ENCODE measurements at regions not wholly inside any gene's neighbourhood (a gene's known extent, or its start where the extent isn't known, plus 50 kb on each side); places are given as distances from the start of the nearest gene placed in this dataset.

DNA sequence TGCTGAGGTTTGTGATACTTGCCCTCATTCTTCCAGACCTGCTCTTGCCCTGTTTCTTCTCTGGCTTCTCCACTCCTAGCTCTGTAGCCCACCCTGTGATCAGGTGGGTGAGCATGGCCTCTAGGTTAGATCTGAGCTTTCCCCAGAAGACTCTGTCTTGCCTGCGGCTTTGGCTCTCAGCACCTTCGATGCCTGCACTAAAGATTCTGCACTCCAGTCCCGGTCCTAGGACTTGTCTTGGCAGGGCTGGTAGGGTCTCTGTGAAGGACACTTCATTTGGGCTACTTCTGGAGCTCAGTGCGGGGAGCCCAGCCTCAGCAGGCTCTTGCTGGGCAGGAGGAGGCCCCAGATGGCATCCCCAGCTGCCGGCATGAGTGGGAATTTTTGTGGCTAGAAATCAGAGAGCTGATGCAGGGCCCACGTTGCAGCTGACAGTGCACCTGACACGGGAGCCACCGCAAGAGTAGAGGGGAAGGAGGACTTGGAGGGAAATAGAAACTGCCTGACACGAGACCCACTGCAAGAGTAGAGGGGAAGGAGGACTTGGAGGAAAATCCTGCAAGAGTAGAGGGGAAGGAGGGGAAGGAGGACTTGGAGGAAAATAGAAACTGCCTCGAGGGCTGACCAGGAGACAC, 226.9 kb upstream of the B3GAT1 start:
- DNase-seq = no peak

DNA sequence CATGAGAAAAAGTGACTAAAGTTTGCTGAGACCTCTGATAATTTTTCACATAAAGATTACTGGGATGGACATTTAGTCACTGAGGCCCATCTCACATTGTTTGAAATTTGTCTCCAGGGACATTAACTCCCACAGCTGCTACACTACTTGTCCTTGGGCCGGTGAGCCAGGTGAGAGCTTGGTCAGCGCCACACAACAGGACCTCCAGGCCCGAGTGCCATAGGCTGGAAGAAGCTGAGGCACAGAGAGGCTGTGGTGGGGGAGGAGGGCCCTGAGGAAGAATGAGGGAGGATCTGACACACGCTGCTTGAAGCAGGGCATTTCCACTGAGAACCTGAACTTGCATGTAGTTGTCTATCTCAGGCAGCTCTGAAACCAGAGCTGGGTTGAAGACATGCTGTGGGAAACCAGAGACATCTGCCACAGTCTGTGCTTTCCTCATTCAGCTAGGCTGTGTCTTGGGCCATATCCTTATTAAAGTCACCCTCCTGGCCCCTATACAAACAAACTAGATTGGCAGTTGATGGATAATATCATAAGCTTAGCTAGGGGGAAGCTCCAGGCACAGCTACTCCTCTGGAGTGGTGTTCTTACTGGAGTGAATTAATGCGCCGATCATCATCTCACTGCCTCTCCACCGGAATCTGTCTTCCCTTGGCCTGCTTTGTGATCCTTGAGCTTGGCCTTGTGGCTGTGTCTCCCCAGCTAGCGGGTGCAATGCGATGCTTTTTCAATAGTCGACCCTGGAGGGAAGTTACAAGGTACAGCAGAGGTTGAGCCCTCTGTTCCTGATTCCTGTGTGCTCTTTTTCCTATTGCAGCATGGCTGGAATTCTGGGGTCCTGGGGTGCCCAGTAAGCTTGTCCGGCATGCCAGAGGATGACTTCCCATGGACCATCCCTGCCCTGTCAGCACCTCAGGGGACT, 225.3 kb upstream of the B3GAT1 start:
- no peak for DNase-seq

DNA sequence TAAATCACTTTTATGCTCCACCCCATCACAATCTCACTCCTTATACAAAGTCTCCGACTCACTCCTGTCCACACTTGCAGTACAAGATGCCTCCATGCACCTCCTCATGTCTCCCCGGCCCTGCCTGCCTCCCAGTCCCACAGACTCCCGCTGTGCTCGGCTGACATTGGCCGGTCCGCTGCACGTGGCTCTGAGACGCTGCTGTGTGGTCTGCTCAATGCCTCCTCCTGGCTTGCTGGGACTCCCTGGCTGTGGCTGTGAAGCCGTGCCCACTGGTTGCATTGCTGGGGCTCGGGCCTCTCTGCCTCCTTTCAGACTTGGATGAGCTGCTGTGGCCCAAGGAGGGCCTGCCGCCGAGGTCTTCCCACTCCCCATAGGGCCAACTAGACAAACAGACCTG, 224.0 kb upstream of the B3GAT1 start:
- DNase-seq = no peak

DNA sequence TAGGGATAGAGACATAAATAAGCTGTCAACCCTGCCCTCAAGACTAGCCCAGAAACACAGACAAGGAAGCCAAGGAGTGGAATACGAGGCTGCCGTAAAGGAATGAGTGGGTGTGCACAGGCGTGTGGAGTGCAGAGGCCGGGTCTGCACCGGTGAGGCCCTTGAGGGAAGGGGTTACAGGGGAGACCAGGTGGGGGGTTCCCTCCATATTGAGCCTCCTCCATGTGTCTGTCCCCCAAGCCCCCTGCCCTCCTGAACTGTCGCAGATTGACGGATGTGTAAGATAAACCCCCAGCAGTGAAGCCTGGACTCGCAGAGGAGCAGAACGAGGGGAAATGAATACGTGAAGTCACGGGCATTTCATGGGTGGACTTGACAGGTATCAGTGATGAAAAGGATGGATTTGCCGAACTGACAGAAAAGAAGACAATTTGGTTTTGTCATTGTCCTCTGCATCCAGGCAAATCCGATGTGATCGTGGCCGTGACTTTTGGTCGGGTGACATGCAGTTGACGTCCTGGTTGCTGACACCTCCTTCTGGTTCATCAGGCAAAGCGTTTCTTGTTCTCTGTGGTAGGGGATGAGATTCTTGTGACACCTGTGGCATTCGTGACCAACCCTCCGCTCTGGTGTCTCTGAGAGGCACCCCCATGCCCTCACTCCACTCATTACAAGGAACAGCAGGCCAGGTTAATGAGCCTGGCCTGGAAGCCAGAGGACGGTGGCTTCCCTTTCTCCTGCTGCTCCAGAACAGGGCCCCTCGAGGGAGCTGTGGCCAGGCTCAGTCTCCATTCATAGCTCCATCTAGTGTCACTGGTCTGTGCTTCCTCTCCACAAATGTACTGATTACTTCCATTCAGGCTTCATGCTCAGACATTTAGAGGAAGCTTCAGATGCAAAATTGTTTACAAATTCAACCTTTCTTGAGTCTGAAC, 223.1 kb upstream of the B3GAT1 start:
- DNase-seq = no peak

DNA sequence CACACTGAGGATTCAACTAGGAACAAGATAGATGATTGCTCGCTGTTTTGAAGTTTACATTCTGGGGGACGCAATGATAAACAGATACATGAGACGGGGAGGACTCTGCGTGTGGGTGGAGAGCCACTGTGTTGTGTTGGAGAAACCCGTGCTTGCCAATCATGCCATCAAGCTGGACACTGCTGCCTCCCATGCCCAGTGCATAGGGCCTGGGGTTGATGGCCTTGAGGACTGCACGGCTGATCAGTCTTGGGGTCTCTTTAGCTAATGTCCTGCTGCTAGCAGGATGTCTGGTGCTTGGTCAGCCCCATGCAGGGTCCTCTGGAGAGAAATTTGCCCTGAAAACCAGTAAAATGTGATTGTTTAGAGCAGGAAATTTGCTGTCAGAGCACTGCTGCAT, 221.2 kb upstream of the B3GAT1 start:
- DNase-seq = no peak

DNA sequence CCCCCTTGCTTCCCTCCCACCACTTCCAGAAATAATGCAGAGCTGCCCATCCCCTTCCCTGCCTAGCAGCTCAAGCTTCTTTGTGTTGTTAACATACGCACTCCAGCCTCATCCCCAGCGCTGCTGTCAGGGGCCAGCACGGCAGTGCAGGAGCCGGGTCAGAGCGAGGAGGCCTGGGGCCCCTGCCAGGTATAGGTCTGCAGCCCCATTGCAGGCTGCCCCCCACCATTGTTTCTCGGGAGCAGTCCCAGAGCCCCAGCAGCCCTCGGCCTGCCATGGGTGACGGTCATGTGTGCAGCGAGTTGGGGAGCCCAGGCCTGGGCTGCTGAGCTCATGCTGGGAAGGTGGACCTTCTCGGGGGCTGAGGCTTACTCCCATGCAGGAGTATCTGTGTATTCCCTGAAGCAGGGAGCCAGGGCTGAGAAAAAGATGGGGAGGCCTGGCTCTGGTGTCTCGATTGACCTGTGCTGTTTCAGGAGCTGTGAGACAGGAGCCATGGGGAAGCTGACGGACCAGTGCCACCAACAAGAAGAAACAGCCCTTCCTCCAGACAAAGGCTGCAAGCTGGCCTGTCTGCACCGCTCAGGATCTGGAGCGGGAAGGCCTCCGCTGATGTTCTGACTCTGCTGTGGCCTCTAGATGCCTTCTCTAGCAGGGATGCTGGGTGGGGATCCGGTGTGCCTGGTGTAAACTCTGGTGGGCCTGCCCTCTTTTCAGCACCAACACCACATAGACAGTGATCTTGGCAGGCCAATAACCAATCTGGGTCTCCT, 220.5 kb upstream of the B3GAT1 start:
- DNase-seq = no peak

DNA sequence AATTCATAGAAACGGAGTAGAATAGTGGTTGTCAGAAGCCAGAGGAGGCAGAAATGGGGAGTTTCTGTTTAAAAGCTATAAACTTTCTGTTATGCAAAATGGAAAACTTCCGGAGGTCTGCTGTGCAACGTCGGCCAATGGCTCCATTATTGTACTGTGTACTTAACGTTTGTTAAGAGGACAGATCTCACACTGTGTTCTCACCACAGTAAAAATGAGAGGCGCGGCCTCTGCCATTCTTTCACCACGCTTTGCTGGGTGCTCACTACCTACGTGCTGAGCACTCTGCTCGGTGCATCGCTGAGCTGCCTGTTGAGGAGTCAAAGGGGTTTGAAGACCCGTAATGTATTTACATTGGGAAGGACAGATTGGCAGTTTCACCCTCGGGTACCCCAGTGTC, 218.8 kb upstream of the B3GAT1 start:
- DNase-seq = no peak

DNA sequence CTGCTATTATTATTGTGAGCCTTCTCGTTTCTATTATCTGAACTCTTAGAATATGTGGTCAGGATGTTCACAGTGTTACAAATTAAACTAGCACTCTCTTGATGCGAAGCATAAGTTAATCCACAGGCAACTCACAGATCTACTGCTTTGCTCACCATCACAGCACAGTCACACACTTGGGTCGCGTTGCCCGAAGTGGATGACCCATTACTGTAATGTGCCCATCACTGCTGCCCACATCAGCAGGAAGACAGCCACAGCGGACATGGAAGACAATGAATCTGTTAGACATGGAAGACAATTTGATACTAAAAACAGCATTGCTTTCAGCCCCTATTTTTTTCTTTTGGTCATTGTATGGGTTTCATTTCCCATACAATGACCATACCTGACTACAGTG, 216.4 kb upstream of the B3GAT1 start:
- DNase-seq = no peak

GRCh38 chr11:134626032-134626431, 214.0 kb upstream of the B3GAT1 start:
- DNase-seq = no peak

GRCh38 chr11:134625631-134626030, 213.6 kb upstream of the B3GAT1 start:
- DNase-seq = no peak

- no peak for DNase-seq
Measured at GRCh38 chr11:134625151-134625550, 213.1 kb upstream of the B3GAT1 start.

DNA sequence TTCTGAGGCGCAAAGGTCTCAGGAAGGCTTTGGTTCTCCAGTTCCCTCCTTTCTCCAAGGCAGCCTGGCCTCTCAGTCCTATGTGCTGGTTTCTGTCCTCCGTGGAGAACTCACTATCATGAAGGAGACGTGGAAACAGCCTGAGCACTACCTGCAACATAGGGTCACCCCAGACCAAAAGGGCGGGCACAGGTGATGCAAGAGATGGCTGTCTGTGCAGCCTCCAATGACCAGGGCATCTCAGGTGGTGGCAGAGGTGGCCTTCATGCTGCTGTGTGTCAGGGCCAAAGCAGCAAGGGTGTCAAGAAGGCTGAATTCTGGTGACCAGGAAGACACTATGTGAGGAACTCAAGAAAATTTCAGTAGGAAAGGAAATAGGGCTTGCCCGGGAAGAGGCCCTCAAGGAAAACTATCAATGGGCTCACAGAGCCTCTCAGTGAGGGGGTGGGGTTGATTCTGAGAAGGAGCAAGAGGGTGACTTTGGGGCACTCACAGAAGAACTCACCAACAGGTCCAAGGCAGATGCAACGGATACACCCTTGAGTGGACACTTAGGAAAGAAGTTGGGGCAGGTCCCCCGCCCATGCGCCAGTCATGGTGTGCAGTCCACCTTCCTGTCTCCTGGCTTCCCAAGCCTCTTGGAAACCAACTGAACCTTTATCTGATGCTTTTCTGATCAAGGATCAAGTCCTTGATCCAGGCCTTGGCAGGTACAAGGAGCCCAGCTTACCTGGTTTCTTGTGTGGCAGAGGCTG, 212.3 kb upstream of the B3GAT1 start:
- no peak for DNase-seq

DNA sequence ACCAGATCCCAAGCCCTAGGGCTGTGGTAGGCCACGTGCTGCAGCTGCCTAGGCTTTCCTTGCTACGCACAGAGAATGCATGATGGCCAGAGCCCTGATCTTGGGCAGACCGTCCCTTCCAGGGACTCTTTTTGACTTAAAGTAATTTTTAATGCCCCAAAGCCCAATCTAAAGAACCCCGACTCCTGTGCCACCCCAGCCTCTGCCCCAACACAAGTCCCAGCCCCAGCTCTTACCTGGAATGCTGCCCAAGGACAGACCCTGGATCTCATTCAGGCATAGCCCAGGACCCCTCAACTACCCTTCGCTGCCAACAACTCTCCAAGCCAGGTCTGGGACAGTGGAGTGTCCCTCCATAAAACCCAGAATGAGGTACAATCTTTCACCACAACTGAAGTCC, 211.7 kb upstream of the B3GAT1 start:
- DNase-seq = no peak

GRCh38 chr11:134622458-134622857, 210.4 kb upstream of the B3GAT1 start:
- DNase-seq = no peak

DNA sequence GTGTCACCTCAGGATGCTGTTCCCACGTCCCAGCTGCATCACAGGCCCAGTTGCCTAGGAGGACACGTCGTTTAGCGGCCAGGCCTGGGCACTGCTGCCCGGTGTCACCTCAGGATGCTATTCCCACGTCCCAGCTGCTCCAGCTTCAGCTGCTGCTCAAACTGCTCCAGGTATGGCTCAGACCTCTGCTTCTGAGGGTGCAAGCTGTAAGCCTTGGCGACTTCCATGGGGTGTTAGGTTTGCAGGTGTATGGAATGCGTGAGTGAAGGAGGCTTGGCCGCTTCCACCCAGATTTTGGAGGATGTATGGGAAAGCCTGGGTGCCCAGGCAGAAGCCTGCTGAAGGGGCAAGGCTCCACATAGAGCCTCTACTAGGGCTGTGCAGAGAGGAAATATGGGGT, 205.3 kb upstream of the B3GAT1 start:
- no peak for DNase-seq

- DNase-seq = no peak
Measured at GRCh38 chr11:134616038-134616437, 204.0 kb upstream of the B3GAT1 start.

- DNase-seq = no peak
Measured at GRCh38 chr11:134615041-134615615, 203.1 kb upstream of the B3GAT1 start.

DNA sequence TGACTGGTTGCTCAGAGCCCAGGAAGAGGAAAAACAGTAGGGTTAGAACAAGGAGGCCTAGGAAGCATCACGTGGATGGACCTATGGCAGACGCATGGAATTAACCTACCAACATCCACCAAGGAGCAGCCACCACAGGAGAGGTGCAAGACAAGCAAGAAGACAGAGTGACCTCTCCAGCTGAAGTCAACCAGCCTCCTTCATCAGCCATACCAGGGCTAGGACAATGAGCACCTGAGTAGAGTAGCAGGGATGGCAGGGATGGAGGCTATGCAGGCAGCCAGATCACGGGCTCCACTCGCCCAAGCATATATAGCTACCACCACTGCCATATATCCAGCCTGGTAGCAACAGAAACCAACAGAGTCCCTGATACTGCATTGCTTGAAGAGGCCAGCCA, 202.1 kb upstream of the B3GAT1 start:
- no peak for DNase-seq

GRCh38 chr11:134613646-134614045, 201.6 kb upstream of the B3GAT1 start:
- no peak for DNase-seq

- no peak for DNase-seq
Measured at GRCh38 chr11:134612140-134613030, 200.3 kb upstream of the B3GAT1 start.

Measured in MV-4-11 (cell line).